Cardiac muscle cell (in vitro differentiated cells and primary cell): ENCODE measurements at regions not wholly inside any gene's neighbourhood (a gene's known extent, or its start where the extent isn't known, plus 50 kb on each side); places are given as distances from the start of the nearest gene placed in this dataset.

ENCODE experiments used
- DNase-seq, 2 donors: peaks; one replicate each; pipeline versions ENCODE4 v3.0.0 to v3.0.0-alpha.2; 2010 to 2017; ENCODE audit warnings: low read depth in 1 of 2, low spot score in 1 of 2
- H3K27ac ChIP-seq: fragments of 200-600 bp; sonication (generic); 2 replicates; pipeline ENCODE4 v1.5.1; 2016
- H3K27me3 ChIP-seq: fragments of 200-600 bp; sonication (generic); 2 replicates; pipeline ENCODE4 v1.6.0; 2016; ENCODE audit warnings: control low read depth
- H3K36me3 ChIP-seq: fragments of 200-600 bp; sonication (generic); 2 replicates; pipeline ENCODE4 v1.5.1; 2016; ENCODE audit warnings: control low read depth
- H3K4me1 ChIP-seq: fragments of 200-600 bp; sonication (generic); 2 replicates; pipeline ENCODE4 v1.8.1; 2017; ENCODE audit warnings: low read depth, mild to moderate bottlenecking, mixed run types
- H3K4me3 ChIP-seq: fragments of 200-600 bp; sonication (generic); 2 replicates; pipeline ENCODE4 v1.5.1; 2016; ENCODE audit warnings: mild to moderate bottlenecking
- H3K9me3 ChIP-seq: fragments of 200-600 bp; sonication (generic); 2 replicates; pipeline ENCODE4 v1.5.1; 2017; ENCODE audit warnings: low read depth, mild to moderate bottlenecking, control low read depth
- CTCF ChIP-seq: IDR thresholded peaks from 2 replicates; pipeline ENCODE4 v1.5.1; 2012; ENCODE audit warnings: low read depth, mild to moderate bottlenecking, low read length

- no peak overlapping the region for H3K4me3 ChIP-seq
- H3K27me3 ChIP-seq: no peaks in the 10 kb centered on the region
- no peaks in the 10 kb centered on the region for H3K9me3 ChIP-seq
- DNase-seq: no peak
- TF ChIP-seq CTCF: no peak
- H3K27ac ChIP-seq: no peak overlapping the region
- H3K36me3 ChIP-seq: no peaks in the 10 kb centered on the region
- peaks cover 7% of the 10 kb centered on the region for H3K4me1 ChIP-seq
These were observed 222.6 kb upstream of the PPARGC1A start for GRCh38 chr4:24112466-24112865.

GRCh38 chr4:24108567-24108966, 218.7 kb upstream of the PPARGC1A start:
- Histone ChIP-seq H3K4me1 (peaks cover 8% of the 10 kb centered on the region), H3K27me3 (no peaks in the 10 kb centered on the region), H3K9me3 (no peaks in the 10 kb centered on the region), H3K4me3 (no peak overlapping the region), H3K36me3 (no peaks in the 10 kb centered on the region), H3K27ac (no peak overlapping the region)
- DNase-seq: no peak
- TF ChIP-seq CTCF: no peak

GRCh38 chr4:24105327-24106038, 215.6 kb upstream of the PPARGC1A start:
- Histone ChIP-seq H3K36me3 (no peaks in the 10 kb centered on the region), H3K27ac (no peak overlapping the region), H3K4me1 (peaks cover 14% of the 10 kb centered on the region), H3K4me3 (no peak overlapping the region), H3K9me3 (no peaks in the 10 kb centered on the region), H3K27me3 (no peaks in the 10 kb centered on the region)
- DNase-seq: peak in 1 of 2 donors; percentile 91
- TF ChIP-seq CTCF: no peak

- peaks cover 14% of the 10 kb centered on the region for H3K4me1 ChIP-seq
- no peak overlapping the region for H3K4me3 ChIP-seq
- no peaks in the 10 kb centered on the region for H3K27me3 ChIP-seq
- DNase-seq: peak in 1 of 2 donors; percentile 73
- TF ChIP-seq CTCF: no peak
- H3K9me3 ChIP-seq: no peaks in the 10 kb centered on the region
- peak overlapping the region; percentile 45 for H3K27ac ChIP-seq
- no peaks in the 10 kb centered on the region for H3K36me3 ChIP-seq
These were observed 214.3 kb upstream of the PPARGC1A start for GRCh38 chr4:24104158-24104565.

- H3K9me3 ChIP-seq: no peaks in the 10 kb centered on the region
- no peak overlapping the region for H3K4me3 ChIP-seq
- no peak for TF ChIP-seq CTCF
- DNase-seq: peak; percentile 28 to 87
- H3K27me3 ChIP-seq: no peaks in the 10 kb centered on the region
- H3K27ac ChIP-seq: peak overlapping the region; percentile 45
- H3K36me3 ChIP-seq: no peaks in the 10 kb centered on the region
- H3K4me1 ChIP-seq: peaks cover 14% of the 10 kb centered on the region
These were observed 213.7 kb upstream of the PPARGC1A start for GRCh38 chr4:24103434-24104157.
